ENCODE measurements at regions not wholly inside any gene's neighbourhood (a gene's known extent, or its start where the extent isn't known, plus 50 kb on each side); places are given as distances from the start of the nearest gene placed in this dataset.

- POLR2A ChIA-PET = no interaction called here
- Mint-ChIP-seq H3K9me3 (peaks cover 0 to 2% (median 2%) of the 10 kb centered on the region in 3 donors), H3K36me3 (no peaks in the 10 kb centered on the region), H3K4me3 (no peak overlapping the region), H3K4me1 (no peaks in the 10 kb centered on the region), H3K27ac (no peak overlapping the region), H3K27me3 (peaks cover 0 to 2% of the 10 kb centered on the region in 2 donors)
- Histone ChIP-seq H3K4me1 (ENCODE audit: control insufficient read depth in 1 of 2, extremely low read depth in 1 of 2, insufficient read depth in 2 of 2, low read length in 2 of 2) (no peaks in the 10 kb centered on the region), H3K4me3 (ENCODE audit: control insufficient read depth in 1 of 2, extremely low read depth in 1 of 2, low read length in 1 of 2) (no peak overlapping the region), H3K27ac (ENCODE audit: low read length) (no peak overlapping the region), H3K36me3 (ENCODE audit: control insufficient read depth in 2 of 2, extremely low read depth in 1 of 2, insufficient read depth in 1 of 2, low read length in 1 of 2) (no peaks in the 10 kb centered on the region), H3K27me3 (replicated peaks in 1 of 2; ENCODE audit: control insufficient read depth in 2 of 2, extremely low read depth in 1 of 2, insufficient read depth in 2 of 2, low read length in 1 of 2) (peaks cover 0 to 3% of the 10 kb centered on the region in 2 experiments), H3K9me3 (no peaks in the 10 kb centered on the region)
- ATAC-seq (replicated peaks in 1 of 4) = no peak
- 15% methylated on average over 3 of the region's 5 CpGs for WGBS (ENCODE audit: insufficient coverage)
- CTCF ChIA-PET = no interaction called here
- DNase-seq = no peak
These were observed 67.4 kb upstream of the CLDN10 start for GRCh38 chr13:95485045-95485517.

GRCh38 chr13:95485518-95486144, 66.9 kb upstream of the CLDN10 start:
- POLR2A ChIA-PET = no interaction called here
- Histone ChIP-seq H3K27ac (ENCODE audit: low read length) (no peak overlapping the region), H3K9me3 (no peaks in the 10 kb centered on the region), H3K36me3 (ENCODE audit: control insufficient read depth in 2 of 2, extremely low read depth in 1 of 2, insufficient read depth in 1 of 2, low read length in 1 of 2) (no peaks in the 10 kb centered on the region), H3K27me3 (replicated peaks in 1 of 2; ENCODE audit: control insufficient read depth in 2 of 2, extremely low read depth in 1 of 2, insufficient read depth in 2 of 2, low read length in 1 of 2) (peaks cover 0 to 3% of the 10 kb centered on the region in 2 experiments), H3K4me1 (ENCODE audit: control insufficient read depth in 1 of 2, extremely low read depth in 1 of 2, insufficient read depth in 2 of 2, low read length in 2 of 2) (no peaks in the 10 kb centered on the region), H3K4me3 (ENCODE audit: control insufficient read depth in 1 of 2, extremely low read depth in 1 of 2, low read length in 1 of 2) (no peak overlapping the region)
- CTCF ChIA-PET = no interaction called here
- Mint-ChIP-seq H3K4me3 (no peak overlapping the region), H3K36me3 (no peaks in the 10 kb centered on the region), H3K27ac (no peak overlapping the region), H3K4me1 (no peaks in the 10 kb centered on the region), H3K9me3 (peaks cover 0 to 6% (median 2%) of the 10 kb centered on the region in 3 donors), H3K27me3 (peaks cover 0 to 2% of the 10 kb centered on the region in 2 donors)
- WGBS (ENCODE audit: insufficient coverage) = 82% methylated on average over 3 of the region's 3 CpGs
- DNase-seq (no peak), ATAC-seq (replicated peaks in 1 of 4) (no peak)

- H3K4me1 ChIP-seq (ENCODE audit: control insufficient read depth in 1 of 2, extremely low read depth in 1 of 2, insufficient read depth in 2 of 2, low read length in 2 of 2) = no peaks in the 10 kb centered on the region
- Mint-ChIP-seq H3K27ac (no peak overlapping the region), H3K4me1 (no peaks in the 10 kb centered on the region), H3K27me3 (peaks cover 6 to 10% of the 10 kb centered on the region in 2 donors), H3K4me3 (no peak overlapping the region), H3K9me3 (peaks cover 0 to 6% (median 2%) of the 10 kb centered on the region in 3 donors), H3K36me3 (no peaks in the 10 kb centered on the region)
- POLR2A ChIA-PET = no interaction called here
- DNase-seq (no peak), ATAC-seq (replicated peaks in 1 of 4) (no peak)
- no peak overlapping the region for H3K27ac ChIP-seq (ENCODE audit: low read length)
- no peak overlapping the region for H3K4me3 ChIP-seq (ENCODE audit: control insufficient read depth in 1 of 2, extremely low read depth in 1 of 2, low read length in 1 of 2)
- H3K27me3 ChIP-seq (replicated peaks in 1 of 2; ENCODE audit: control insufficient read depth in 2 of 2, extremely low read depth in 1 of 2, insufficient read depth in 2 of 2, low read length in 1 of 2) = peaks cover 0 to 13% of the 10 kb centered on the region in 2 experiments
- CTCF ChIA-PET = interaction anchor here in 1 of 2 donors (0.7 kb wide), 1 partner anchor 37 kb away, joined by 3 read pairs; no protein-coding TSS in a partner anchor
- H3K9me3 ChIP-seq = no peaks in the 10 kb centered on the region
- no peaks in the 10 kb centered on the region for H3K36me3 ChIP-seq (ENCODE audit: control insufficient read depth in 2 of 2, extremely low read depth in 1 of 2, insufficient read depth in 1 of 2, low read length in 1 of 2)
- 80% methylated on average over 1 of the region's 8 CpGs for WGBS (ENCODE audit: insufficient coverage)
These were observed 60.3 kb upstream of the CLDN10 start for GRCh38 chr13:95492044-95492801.

GRCh38 chr13:95494082-95494681, 58.3 kb upstream of the CLDN10 start:
- no peaks in the 10 kb centered on the region for H3K4me1 ChIP-seq (ENCODE audit: control insufficient read depth in 1 of 2, extremely low read depth in 1 of 2, insufficient read depth in 2 of 2, low read length in 2 of 2)
- POLR2A ChIA-PET = no interaction called here
- peaks cover 0 to 15% of the 10 kb centered on the region in 2 experiments for H3K27me3 ChIP-seq (replicated peaks in 1 of 2; ENCODE audit: control insufficient read depth in 2 of 2, extremely low read depth in 1 of 2, insufficient read depth in 2 of 2, low read length in 1 of 2)
- 0% methylated on average over 1 of the region's 7 CpGs for WGBS (ENCODE audit: insufficient coverage)
- H3K36me3 ChIP-seq (ENCODE audit: control insufficient read depth in 2 of 2, extremely low read depth in 1 of 2, insufficient read depth in 1 of 2, low read length in 1 of 2) = no peaks in the 10 kb centered on the region
- H3K9me3 ChIP-seq = no peaks in the 10 kb centered on the region
- H3K4me3 ChIP-seq (ENCODE audit: control insufficient read depth in 1 of 2, extremely low read depth in 1 of 2, low read length in 1 of 2) = no peak overlapping the region
- CTCF ChIA-PET = interaction anchor here (0.6 to 0.9 kb wide), 3 partner anchors 46 to 338 kb away, joined by 3 to 4 read pairs (median 3); no protein-coding TSS in a partner anchor
- H3K27ac ChIP-seq (ENCODE audit: low read length) = no peak overlapping the region
- H3K27me3 Mint-ChIP-seq = peaks cover 6 to 10% of the 10 kb centered on the region in 2 donors
- ATAC-seq (replicated peaks in 1 of 4) (no peak), DNase-seq (peak in 1 of 35 experiments; percentile 64)
- peaks cover 0 to 6% (median 2%) of the 10 kb centered on the region in 3 donors for H3K9me3 Mint-ChIP-seq
- H3K27ac Mint-ChIP-seq = no peak overlapping the region
- H3K36me3 Mint-ChIP-seq = no peaks in the 10 kb centered on the region
- no peak overlapping the region for H3K4me3 Mint-ChIP-seq
- H3K4me1 Mint-ChIP-seq = no peaks in the 10 kb centered on the region

- peaks cover 0 to 15% of the 10 kb centered on the region in 2 experiments for H3K27me3 ChIP-seq (replicated peaks in 1 of 2; ENCODE audit: control insufficient read depth in 2 of 2, extremely low read depth in 1 of 2, insufficient read depth in 2 of 2, low read length in 1 of 2)
- ChIA-PET POLR2A (no interaction called here), CTCF (interaction anchor here (0.6 to 2.0 kb wide), 5 partner anchors 17 to 1560 kb away, joined by 3 to 7 read pairs (median 4); no protein-coding TSS in a partner anchor)
- H3K36me3 Mint-ChIP-seq = no peaks in the 10 kb centered on the region
- no peak overlapping the region for H3K27ac Mint-ChIP-seq
- no peaks in the 10 kb centered on the region for H3K4me1 Mint-ChIP-seq
- H3K9me3 Mint-ChIP-seq = peaks cover 0 to 4% (median 2%) of the 10 kb centered on the region in 3 donors
- H3K36me3 ChIP-seq (ENCODE audit: control insufficient read depth in 2 of 2, extremely low read depth in 1 of 2, insufficient read depth in 1 of 2, low read length in 1 of 2) = no peaks in the 10 kb centered on the region
- peaks cover 10 to 14% of the 10 kb centered on the region in 2 donors for H3K27me3 Mint-ChIP-seq
- ATAC-seq (replicated peaks in 1 of 4) (no peak), DNase-seq (no peak)
- H3K9me3 ChIP-seq = no peaks in the 10 kb centered on the region
- no peaks in the 10 kb centered on the region for H3K4me1 ChIP-seq (ENCODE audit: control insufficient read depth in 1 of 2, extremely low read depth in 1 of 2, insufficient read depth in 2 of 2, low read length in 2 of 2)
- no peak overlapping the region for H3K4me3 Mint-ChIP-seq
- no peak overlapping the region for H3K4me3 ChIP-seq (ENCODE audit: control insufficient read depth in 1 of 2, extremely low read depth in 1 of 2, low read length in 1 of 2)
- H3K27ac ChIP-seq (ENCODE audit: low read length) = no peak overlapping the region
- WGBS (ENCODE audit: insufficient coverage) = 71% methylated on average over 3 of the region's 4 CpGs
These were observed 56.0 kb upstream of the CLDN10 start for GRCh38 chr13:95496485-95496884.

DNA sequence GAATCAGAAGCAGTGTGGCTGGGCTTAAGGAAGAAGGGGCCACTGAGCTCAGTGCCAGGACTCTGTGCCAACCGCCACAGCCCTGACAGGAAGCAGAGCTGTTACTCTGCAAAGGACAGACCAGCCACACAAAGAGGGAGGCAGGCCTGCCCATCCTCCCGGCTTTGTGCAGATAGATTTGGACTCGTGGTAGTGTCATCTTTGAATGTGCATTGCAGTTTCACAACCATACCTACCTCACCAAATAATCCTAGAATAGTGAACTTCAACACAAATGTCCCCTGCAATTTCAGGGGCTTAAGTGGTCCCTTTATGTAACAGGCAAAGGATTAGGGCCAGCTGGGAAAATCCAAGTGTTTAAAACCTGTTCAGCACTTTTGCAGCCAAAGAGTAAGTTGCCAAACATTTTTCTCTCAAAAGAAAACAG, 55.1 kb upstream of the CLDN10 start:
- WGBS (ENCODE audit: insufficient coverage) = 33% methylated on average over 1 of the region's 3 CpGs
- H3K4me3 Mint-ChIP-seq = no peak overlapping the region
- H3K27ac Mint-ChIP-seq = no peak overlapping the region
- Histone ChIP-seq H3K4me1 (ENCODE audit: control insufficient read depth in 1 of 2, extremely low read depth in 1 of 2, insufficient read depth in 2 of 2, low read length in 2 of 2) (no peaks in the 10 kb centered on the region), H3K36me3 (ENCODE audit: control insufficient read depth in 2 of 2, extremely low read depth in 1 of 2, insufficient read depth in 1 of 2, low read length in 1 of 2) (no peaks in the 10 kb centered on the region), H3K27me3 (replicated peaks in 1 of 2; ENCODE audit: control insufficient read depth in 2 of 2, extremely low read depth in 1 of 2, insufficient read depth in 2 of 2, low read length in 1 of 2) (peaks cover 0 to 13% of the 10 kb centered on the region in 2 experiments), H3K27ac (ENCODE audit: low read length) (no peak overlapping the region), H3K4me3 (ENCODE audit: control insufficient read depth in 1 of 2, extremely low read depth in 1 of 2, low read length in 1 of 2) (no peak overlapping the region), H3K9me3 (no peaks in the 10 kb centered on the region)
- ChIA-PET POLR2A (no interaction called here), CTCF (interaction anchor here (1.3 to 2.0 kb wide), 2 partner anchors 337 kb away, joined by 4 to 7 read pairs; no protein-coding TSS in a partner anchor)
- H3K36me3 Mint-ChIP-seq = no peaks in the 10 kb centered on the region
- ATAC-seq (replicated peaks in 1 of 4) (no peak), DNase-seq (no peak)
- peaks cover 8 to 16% of the 10 kb centered on the region in 2 donors for H3K27me3 Mint-ChIP-seq
- H3K4me1 Mint-ChIP-seq = no peaks in the 10 kb centered on the region
- peaks cover 2 to 10% (median 3%) of the 10 kb centered on the region in 3 donors for H3K9me3 Mint-ChIP-seq
